ENCODE measurements at regions not wholly inside any gene's neighbourhood (a gene's known extent, or its start where the extent isn't known, plus 50 kb on each side); places are given as distances from the start of the nearest gene placed in this dataset.

- no peak for TF ChIP-seq CTCF (IDR thresholded peaks at IDR 0.05; ENCODE audit: poor library complexity)
- no peak for TF ChIP-seq EZH2phosphoT487 (IDR thresholded peaks at IDR 0.05; ENCODE audit: low read depth, severe bottlenecking, unreplicated experiment)
Measured at GRCh38 chr13:57918913-57919312, 287.4 kb downstream of the PCDH17 start.

All from hepatocyte (in vitro differentiated cells).